Neural cell (in vitro differentiated cells): ENCODE measurements at regions not wholly inside any gene's neighbourhood (a gene's known extent, or its start where the extent isn't known, plus 50 kb on each side); places are given as distances from the start of the nearest gene placed in this dataset.

Experiments used
- H2AFZ ChIP-seq: fragments of 200-600, 300-800 bp; sonication (generic), shearing (Covaris generic); 2 replicates; pipeline ENCODE4 v1.6.0; 2014; ENCODE audit warnings: low read depth, mild to moderate bottlenecking, antibody characterized with exemption, low read length, moderate library complexity
- H3F3A ChIP-seq: fragments of 200-600 bp; shearing (Covaris generic); 2 replicates; pipeline ENCODE4 v1.6.1; 2016; ENCODE audit warnings: mild to moderate bottlenecking, moderate library complexity, mixed read lengths, antibody characterized with exemption, low read length; ENCODE audit not compliant: insufficient read depth, poor library complexity, severe bottlenecking
- H3K27ac ChIP-seq: fragments of 200-600, 300-800 bp; sonication (generic), shearing (Covaris generic); 2 replicates; pipeline ENCODE4 v1.5.1; 2014; ENCODE audit warnings: mild to moderate bottlenecking, low read length, moderate library complexity
- H3K27me3 ChIP-seq: fragments of 300-800, 200-600 bp; sonication (generic), shearing (Covaris generic); 2 replicates; pipeline ENCODE4 v1.6.0; 2014; ENCODE audit warnings: mild to moderate bottlenecking, low read depth, low read length, moderate library complexity; ENCODE audit not compliant: insufficient read depth
- H3K36me3 ChIP-seq: fragments of 300-800, 200-600 bp; sonication (generic), shearing (Covaris generic); 2 replicates; pipeline ENCODE4 v1.5.1; 2014; ENCODE audit warnings: mild to moderate bottlenecking, antibody characterized with exemption, low read length, moderate library complexity; ENCODE audit not compliant: insufficient read depth
- H3K4me2 ChIP-seq: fragments of 300-800, 200-600 bp; sonication (generic), shearing (Covaris generic); 2 replicates; pipeline ENCODE4 v1.6.0; 2014; ENCODE audit warnings: mild to moderate bottlenecking, low read length
- H3K4me3 ChIP-seq: fragments of 300-800, 200-600 bp; sonication (generic), shearing (Covaris generic); 2 replicates; pipeline ENCODE4 v1.5.1; 2014; ENCODE audit warnings: mild to moderate bottlenecking, low read length, moderate library complexity
- H3K79me2 ChIP-seq: fragments of 200-600 bp; shearing (Covaris generic); replicated peaks from 2 replicates; pipeline ENCODE4 v1.6.0; 2014; ENCODE audit warnings: mild to moderate bottlenecking, low read length, moderate library complexity; ENCODE audit not compliant: insufficient read depth
- H3K9ac ChIP-seq: fragments of 300-800, 200-600 bp; sonication (generic), shearing (Covaris generic); 2 replicates; pipeline ENCODE4 v1.6.1; 2016; ENCODE audit warnings: mild to moderate bottlenecking, low read length, mixed read lengths
- H3K9me2 ChIP-seq: fragments of 200-600 bp; shearing (Covaris generic); 2 replicates; pipeline ENCODE4 v1.6.1; 2016; ENCODE audit warnings: mild to moderate bottlenecking, low read length, mixed read lengths; ENCODE audit not compliant: insufficient read depth
- H3K9me3 ChIP-seq: fragments of 200-600, 300-800 bp; sonication (generic), shearing (Covaris generic); 2 replicates; pipeline ENCODE4 v1.6.1; 2016; ENCODE audit warnings: mild to moderate bottlenecking, mixed run types, low read length, moderate library complexity, mixed read lengths
- H4K20me1 ChIP-seq: fragments of 200-600 bp; shearing (Covaris generic); 2 replicates; pipeline ENCODE4 v1.6.1; 2016; ENCODE audit warnings: mild to moderate bottlenecking, mixed run types; ENCODE audit not compliant: insufficient read depth
- CTCF ChIP-seq: fragments of 450-650 bp; IDR thresholded peaks from 2 replicates; pipeline ENCODE4 v1.5.1; 2014; ENCODE audit warnings: antibody characterized with exemption, mild to moderate bottlenecking, moderate library complexity; ENCODE audit not compliant: poor library complexity, severe bottlenecking
- EP300 ChIP-seq: fragments of 450-650 bp; conservative IDR thresholded peaks from 2 replicates; pipeline ENCODE4 v1.6.1; 2014; ENCODE audit warnings: antibody characterized with exemption, mild to moderate bottlenecking, moderate library complexity; ENCODE audit not compliant: poor library complexity, severe bottlenecking
- EZH2 ChIP-seq: fragments of 200-600, 300-800 bp; shearing (Covaris generic), sonication (generic); IDR thresholded peaks from 2 replicates; pipeline ENCODE4 v1.6.1; 2014; ENCODE audit warnings: antibody characterized with exemption, low read length, borderline replicate concordance, mild to moderate bottlenecking; ENCODE audit not compliant: insufficient read depth, poor library complexity, severe bottlenecking
- MXI1 ChIP-seq: fragments of 450-650 bp; conservative IDR thresholded peaks from 2 replicates; pipeline ENCODE4 v1.6.1; 2014; ENCODE audit warnings: antibody characterized with exemption, mild to moderate bottlenecking; ENCODE audit not compliant: poor library complexity, severe bottlenecking
- POLR2AphosphoS5 ChIP-seq: IDR thresholded peaks from 2 replicates; pipeline ENCODE4 v1.6.1; 2012
- RAD21 ChIP-seq: fragments of 450-650 bp; conservative IDR thresholded peaks from 2 replicates; pipeline ENCODE4 v1.6.1; 2014; ENCODE audit warnings: antibody characterized with exemption, mild to moderate bottlenecking, moderate library complexity
- REST ChIP-seq: IDR thresholded peaks from 2 replicates; pipeline ENCODE4 v1.6.1; 2012; ENCODE audit warnings: borderline replicate concordance
- SMC3 ChIP-seq: fragments of 450-650 bp; conservative IDR thresholded peaks from 2 replicates; pipeline ENCODE4 v1.6.1; 2014; ENCODE audit warnings: antibody characterized with exemption, mild to moderate bottlenecking, moderate library complexity; ENCODE audit not compliant: poor library complexity
- TAF1 ChIP-seq: IDR thresholded peaks from 2 replicates; pipeline ENCODE4 v1.6.1; 2012; ENCODE audit warnings: low read depth

GRCh38 chr2:41483226-41483625 lies 564.6 kb upstream of the PKDCC start:
- Histone ChIP-seq H3K4me2 (no peak overlapping the region), H3K9me2 (no peaks in the 10 kb centered on the region), H4K20me1 (no peaks in the 10 kb centered on the region), H3K9me3 (no peaks in the 10 kb centered on the region), H3K9ac (no peak overlapping the region), H3K79me2 (no peaks in the 10 kb centered on the region), H3K27ac (no peak overlapping the region), H2AFZ (no peak overlapping the region), H3F3A (no peaks in the 10 kb centered on the region), H3K4me3 (no peak overlapping the region), H3K27me3 (no peaks in the 10 kb centered on the region), H3K36me3 (no peaks in the 10 kb centered on the region)
- TF ChIP-seq REST (no peak), POLR2AphosphoS5 (no peak), RAD21 (no peak)

- Histone ChIP-seq H3K4me2 (no peak overlapping the region), H3K9me3 (no peaks in the 10 kb centered on the region), H3F3A (no peaks in the 10 kb centered on the region), H3K27me3 (no peaks in the 10 kb centered on the region), H3K4me3 (no peak overlapping the region), H3K79me2 (no peaks in the 10 kb centered on the region), H2AFZ (no peak overlapping the region), H4K20me1 (no peaks in the 10 kb centered on the region), H3K36me3 (no peaks in the 10 kb centered on the region), H3K27ac (no peak overlapping the region), H3K9me2 (no peaks in the 10 kb centered on the region), H3K9ac (no peak overlapping the region)
- TF ChIP-seq EZH2 (no peak), REST (no peak), SMC3 (no peak), RAD21 (no peak), POLR2AphosphoS5 (no peak), MXI1 (no peak), TAF1 (no peak), EP300 (no peak), CTCF (no peak)
Observed at GRCh38 chr2:41483982-41484857, 563.6 kb upstream of the PKDCC start.
